Fibroblast of mammary gland (primary cell): ENCODE measurements at regions not wholly inside any gene's neighbourhood (a gene's known extent, or its start where the extent isn't known, plus 50 kb on each side); places are given as distances from the start of the nearest gene placed in this dataset.

Source experiments
- DNase-seq: peaks from one replicate; pipeline ENCODE4 v3.0.0-alpha.2; 2010; ENCODE audit warnings: low read depth
- H3K4me3 ChIP-seq: 2 replicates; pipeline ENCODE4 v1.5.1; 2011; ENCODE audit warnings: low read depth, mild to moderate bottlenecking, low read length, moderate library complexity; ENCODE audit not compliant: control insufficient read depth
- CTCF ChIP-seq: conservative IDR thresholded peaks from 2 replicates; pipeline ENCODE4 v1.5.1; 2011; ENCODE audit warnings: low read depth, low read length, inconsistent platforms; ENCODE audit not compliant: control insufficient read depth, insufficient read depth

- no peak for TF ChIP-seq CTCF
- DNase-seq, result no peak
Measured at GRCh38 chr14:61878931-61879330, 116.7 kb downstream of the SNAPC1 start.

GRCh38 chr14:61881046-61881445, 118.8 kb downstream of the SNAPC1 start:
- no peak overlapping the region for H3K4me3 ChIP-seq
- no peak for DNase-seq
- no peak for TF ChIP-seq CTCF

More at GRCh38 chr14:61878931-61879330, 116.7 kb downstream of the SNAPC1 start:
- no peak overlapping the region for H3K4me3 ChIP-seq

GRCh38 chr14:61884711-61885110, 122.5 kb downstream of the SNAPC1 start:
- DNase-seq, result no peak
- no peak overlapping the region for H3K4me3 ChIP-seq
- no peak for TF ChIP-seq CTCF

- no peak for TF ChIP-seq CTCF
- no peak for DNase-seq
- H3K4me3 ChIP-seq, result no peak overlapping the region
Measured at GRCh38 chr14:61885203-61885961, 123.2 kb downstream of the SNAPC1 start.

GRCh38 chr14:61887628-61888027, 125.4 kb downstream of the SNAPC1 start:
- no peak overlapping the region for H3K4me3 ChIP-seq
- no peak for DNase-seq
- TF ChIP-seq CTCF, result no peak

- H3K4me3 ChIP-seq, result no peak overlapping the region
- no peak for TF ChIP-seq CTCF
- no peak for DNase-seq
Measured at GRCh38 chr14:61889914-61890351, 127.7 kb downstream of the SNAPC1 start.
